ENCODE measurements at regions not wholly inside any gene's neighbourhood (a gene's known extent, or its start where the extent isn't known, plus 50 kb on each side); places are given as distances from the start of the nearest gene placed in this dataset.
"Not testable (repeated sequence)": the region's sequence is repeated elsewhere in the genome, so short reads cannot be mapped to it uniquely, and the experiment has no call there.

- no peak for DNase-seq (ENCODE audit: low read depth, low spot score)
Measured at GRCh38 chr12:47488888-47489287, 216.9 kb downstream of the RPAP3 start.

- no peak for DNase-seq (ENCODE audit: low read depth, low spot score)
Measured at GRCh38 chr12:47481041-47481440, 224.8 kb downstream of the RPAP3 start.

- no peak for DNase-seq (ENCODE audit: low read depth, low spot score)
Measured at GRCh38 chr12:47478426-47478825, 227.4 kb downstream of the RPAP3 start.

- no peak for DNase-seq (ENCODE audit: low read depth, low spot score)
Measured at GRCh38 chr12:47473091-47473490, 232.7 kb downstream of the RPAP3 start.

GRCh38 chr12:47470349-47470748 lies 235.5 kb downstream of the RPAP3 start:
- DNase-seq (ENCODE audit: low read depth, low spot score): not testable (repeated sequence)

GRCh38 chr12:47463918-47464317 lies 241.9 kb downstream of the RPAP3 start:
- DNase-seq (ENCODE audit: low read depth, low spot score): not testable (repeated sequence)

- no peak for DNase-seq (ENCODE audit: low read depth, low spot score)
Measured at GRCh38 chr12:47458279-47458678, 247.6 kb downstream of the RPAP3 start.

GRCh38 chr12:47449797-47450196 lies 256.0 kb downstream of the RPAP3 start:
- DNase-seq (ENCODE audit: low read depth, low spot score): no peak

GRCh38 chr12:47442310-47442709 lies 263.5 kb downstream of the RPAP3 start:
- no peak for DNase-seq (ENCODE audit: low read depth, low spot score)

- no peak for DNase-seq (ENCODE audit: low read depth, low spot score)
Measured at GRCh38 chr12:47441490-47441889, 264.3 kb downstream of the RPAP3 start.

GRCh38 chr12:47438175-47438574 lies 267.7 kb downstream of the RPAP3 start:
- DNase-seq (ENCODE audit: low read depth, low spot score): no peak

- no peak for DNase-seq (ENCODE audit: low read depth, low spot score)
Measured at GRCh38 chr12:47437570-47437969, 268.3 kb downstream of the RPAP3 start.

- no peak for DNase-seq (ENCODE audit: low read depth, low spot score)
Measured at GRCh38 chr12:47433876-47434275, 272.0 kb downstream of the RPAP3 start.

GRCh38 chr12:47426678-47427309 lies 279.0 kb downstream of the RPAP3 start:
- DNase-seq (ENCODE audit: low read depth, low spot score): not testable (repeated sequence)

GRCh38 chr12:47422611-47423010 lies 283.2 kb downstream of the RPAP3 start:
- DNase-seq (ENCODE audit: low read depth, low spot score): no peak

- DNase-seq (ENCODE audit: low read depth, low spot score): no peak
Measured at GRCh38 chr12:47419497-47419896, 286.3 kb downstream of the RPAP3 start.

GRCh38 chr12:47417955-47418354 lies 287.9 kb downstream of the RPAP3 start:
- DNase-seq (ENCODE audit: low read depth, low spot score): no peak

GRCh38 chr12:47417121-47417520 lies 288.7 kb downstream of the RPAP3 start:
- no peak for DNase-seq (ENCODE audit: low read depth, low spot score)

GRCh38 chr12:47415054-47415453 lies 290.8 kb downstream of the RPAP3 start:
- no peak for DNase-seq (ENCODE audit: low read depth, low spot score)

GRCh38 chr12:47414511-47414910 lies 291.3 kb downstream of the RPAP3 start:
- no peak for DNase-seq (ENCODE audit: low read depth, low spot score)

GRCh38 chr12:47413806-47414205 lies 292.0 kb downstream of the RPAP3 start:
- no peak for DNase-seq (ENCODE audit: low read depth, low spot score)

- DNase-seq (ENCODE audit: low read depth, low spot score): no peak
Measured at GRCh38 chr12:47412601-47413236, 293.1 kb downstream of the RPAP3 start.

GRCh38 chr12:47411966-47412365 lies 293.9 kb downstream of the RPAP3 start:
- DNase-seq (ENCODE audit: low read depth, low spot score): no peak

GRCh38 chr12:47410862-47411261 lies 295.0 kb downstream of the RPAP3 start:
- DNase-seq (ENCODE audit: low read depth, low spot score): no peak
